ENCODE measurements at regions not wholly inside any gene's neighbourhood (a gene's known extent, or its start where the extent isn't known, plus 50 kb on each side); places are given as distances from the start of the nearest gene placed in this dataset.

GRCh38 chr2:238696786-238697185, 151.1 kb upstream of the TWIST2 start:
- H3K9me3 ChIP-seq (replicated peaks; ENCODE audit: insufficient read depth, low read length): no peaks in the 10 kb centered on the region
- no peaks in the 10 kb centered on the region for H3K36me3 ChIP-seq (replicated peaks; ENCODE audit: insufficient read depth, low read length)
- no peaks in the 10 kb centered on the region for H3K79me2 ChIP-seq (ENCODE audit: low read length)
- H2AFZ ChIP-seq (ENCODE audit: low read length): no peak overlapping the region
- no peaks in the 10 kb centered on the region for H3K9me2 ChIP-seq (replicated peaks; ENCODE audit: insufficient read depth, low read length)
- H3K4me3 ChIP-seq (ENCODE audit: low read length): no peak overlapping the region
- H4K20me1 ChIP-seq (ENCODE audit: insufficient read depth, low read length): no peaks in the 10 kb centered on the region
- no peak overlapping the region for H3K9ac ChIP-seq (ENCODE audit: low read length)
- TF ChIP-seq, protein P1, sequence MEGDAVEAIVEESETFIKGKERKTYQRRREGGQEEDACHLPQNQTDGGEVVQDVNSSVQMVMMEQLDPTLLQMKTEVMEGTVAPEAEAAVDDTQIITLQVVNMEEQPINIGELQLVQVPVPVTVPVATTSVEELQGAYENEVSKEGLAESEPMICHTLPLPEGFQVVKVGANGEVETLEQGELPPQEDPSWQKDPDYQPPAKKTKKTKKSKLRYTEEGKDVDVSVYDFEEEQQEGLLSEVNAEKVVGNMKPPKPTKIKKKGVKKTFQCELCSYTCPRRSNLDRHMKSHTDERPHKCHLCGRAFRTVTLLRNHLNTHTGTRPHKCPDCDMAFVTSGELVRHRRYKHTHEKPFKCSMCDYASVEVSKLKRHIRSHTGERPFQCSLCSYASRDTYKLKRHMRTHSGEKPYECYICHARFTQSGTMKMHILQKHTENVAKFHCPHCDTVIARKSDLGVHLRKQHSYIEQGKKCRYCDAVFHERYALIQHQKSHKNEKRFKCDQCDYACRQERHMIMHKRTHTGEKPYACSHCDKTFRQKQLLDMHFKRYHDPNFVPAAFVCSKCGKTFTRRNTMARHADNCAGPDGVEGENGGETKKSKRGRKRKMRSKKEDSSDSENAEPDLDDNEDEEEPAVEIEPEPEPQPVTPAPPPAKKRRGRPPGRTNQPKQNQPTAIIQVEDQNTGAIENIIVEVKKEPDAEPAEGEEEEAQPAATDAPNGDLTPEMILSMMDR (IDR thresholded peaks at IDR 0.05; ENCODE audit: low read length): no peak
- TF ChIP-seq EZH2phosphoT487 (IDR thresholded peaks at IDR 0.05; ENCODE audit: low read length): no peak
- no peak for TF ChIP-seq EZH2 (optimal IDR thresholded peaks at IDR 0.05; ENCODE audit: low read depth, low read length)
- no peak overlapping the region for H3K27ac ChIP-seq (ENCODE audit: low read length)
- no peak for DNase-seq
- no peaks in the 10 kb centered on the region for H3F3A ChIP-seq (ENCODE audit: insufficient read depth, low read length)
- no peak overlapping the region for H3K4me2 ChIP-seq (ENCODE audit: low read depth, low read length)
- H3K4me1 ChIP-seq (ENCODE audit: low read length): no peaks in the 10 kb centered on the region
- no peaks in the 10 kb centered on the region for H3K27me3 ChIP-seq (replicated peaks; ENCODE audit: insufficient read depth, low read length)

DNA sequence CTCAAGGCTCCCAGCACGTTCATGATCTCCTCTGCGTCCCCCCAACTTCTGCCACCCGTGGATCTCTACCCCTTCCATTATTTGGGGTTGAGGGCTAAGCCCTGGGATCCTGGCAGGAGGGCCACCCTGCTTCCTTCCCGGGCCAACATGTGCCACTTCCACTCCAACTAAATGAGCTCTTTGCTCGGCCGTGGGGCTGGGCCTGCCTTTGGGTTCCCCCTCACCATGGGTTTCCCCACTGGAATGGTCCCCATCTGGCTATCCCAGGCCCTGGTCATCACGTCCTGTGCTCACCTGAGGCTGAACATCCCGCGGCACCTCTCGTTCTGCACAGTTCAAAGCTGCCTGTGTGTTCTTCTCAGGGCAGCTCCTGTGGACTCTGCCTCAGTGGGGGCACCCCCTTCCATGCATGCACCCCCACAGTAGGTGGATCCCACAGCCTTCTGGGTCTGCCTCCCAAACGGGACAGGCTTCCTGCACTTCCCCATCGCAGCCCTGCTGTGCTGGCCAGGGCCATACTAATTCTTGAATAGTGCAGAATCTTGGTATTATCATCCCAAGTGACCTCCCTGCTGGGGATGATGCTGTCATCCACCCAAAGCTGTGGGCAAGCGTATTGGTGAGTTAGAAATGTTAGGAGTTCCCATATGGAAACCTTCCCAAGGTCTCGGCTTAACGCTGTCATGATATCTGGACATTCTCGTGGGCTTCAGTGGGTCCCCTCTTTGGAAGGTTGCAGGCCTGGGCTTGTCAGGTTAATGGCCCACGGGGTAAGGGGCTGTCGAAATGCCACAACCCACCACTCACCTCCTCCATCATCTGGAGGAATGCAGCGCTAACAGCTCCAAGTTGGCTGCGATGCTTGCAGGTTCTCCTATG, 150.5 kb upstream of the TWIST2 start:
- Histone ChIP-seq H3K27ac (ENCODE audit: low read length) (no peak overlapping the region), H4K20me1 (ENCODE audit: insufficient read depth, low read length) (no peaks in the 10 kb centered on the region), H2AFZ (ENCODE audit: low read length) (no peak overlapping the region), H3K9me3 (replicated peaks; ENCODE audit: insufficient read depth, low read length) (no peaks in the 10 kb centered on the region), H3K4me1 (ENCODE audit: low read length) (no peaks in the 10 kb centered on the region), H3K9me2 (replicated peaks; ENCODE audit: insufficient read depth, low read length) (no peaks in the 10 kb centered on the region), H3K36me3 (replicated peaks; ENCODE audit: insufficient read depth, low read length) (no peaks in the 10 kb centered on the region), H3K4me3 (ENCODE audit: low read length) (no peak overlapping the region), H3K27me3 (replicated peaks; ENCODE audit: insufficient read depth, low read length) (no peaks in the 10 kb centered on the region), H3F3A (ENCODE audit: insufficient read depth, low read length) (no peaks in the 10 kb centered on the region), H3K4me2 (ENCODE audit: low read depth, low read length) (no peak overlapping the region), H3K9ac (ENCODE audit: low read length) (no peak overlapping the region), H3K79me2 (ENCODE audit: low read length) (no peaks in the 10 kb centered on the region)
- DNase-seq: no peak
- TF ChIP-seq, protein P1 (IDR thresholded peaks at IDR 0.05; ENCODE audit: low read length): no peak
- TF ChIP-seq EZH2phosphoT487 (IDR thresholded peaks at IDR 0.05; ENCODE audit: low read length) (no peak), EZH2 (optimal IDR thresholded peaks at IDR 0.05; ENCODE audit: low read depth, low read length) (no peak)

- Histone ChIP-seq H3K4me3 (ENCODE audit: low read length) (no peak overlapping the region; the same call in 1 of the 2 replicates), H3K36me3 (replicated peaks; ENCODE audit: insufficient read depth, low read length) (no peaks in the 10 kb centered on the region), H3K4me2 (ENCODE audit: low read depth, low read length) (no peak overlapping the region; the same call in 1 of the 2 replicates), H3K27ac (ENCODE audit: low read length) (no peak overlapping the region), H3K9me3 (replicated peaks; ENCODE audit: insufficient read depth, low read length) (no peaks in the 10 kb centered on the region), H3K27me3 (replicated peaks; ENCODE audit: insufficient read depth, low read length) (no peaks in the 10 kb centered on the region), H3K79me2 (ENCODE audit: low read length) (no peaks in the 10 kb centered on the region), H4K20me1 (ENCODE audit: insufficient read depth, low read length) (no peaks in the 10 kb centered on the region), H3K4me1 (ENCODE audit: low read length) (no peaks in the 10 kb centered on the region), H3K9me2 (replicated peaks; ENCODE audit: insufficient read depth, low read length) (no peaks in the 10 kb centered on the region), H3K9ac (ENCODE audit: low read length) (no peak overlapping the region), H2AFZ (ENCODE audit: low read length) (peak overlapping the region; percentile 17; the same call in 1 of the 2 replicates), H3F3A (ENCODE audit: insufficient read depth, low read length) (no peaks in the 10 kb centered on the region)
- TF ChIP-seq, protein P1 (IDR thresholded peaks at IDR 0.05; ENCODE audit: low read length): no peak
- TF ChIP-seq EZH2 (optimal IDR thresholded peaks at IDR 0.05; ENCODE audit: low read depth, low read length) (no peak), EZH2phosphoT487 (IDR thresholded peaks at IDR 0.05; ENCODE audit: low read length) (no peak)
- no peak for DNase-seq
Measured at GRCh38 chr2:238698072-238698352, 149.9 kb upstream of the TWIST2 start.
